SK-N-SH (cell line): ENCODE measurements at regions not wholly inside any gene's neighbourhood (a gene's known extent, or its start where the extent isn't known, plus 50 kb on each side); places are given as distances from the start of the nearest gene placed in this dataset.

ENCODE experiments used
- CTCF ChIA-PET: fragments of 300-600, 350-600 bp; formaldehyde crosslinking; extraction: SDS; loops from one replicate; lab custom pipeline; 2021; lab: Yijun Ruan, JAX
- POLR2A ChIA-PET: fragments of 350-600 bp; sonication (Branson Sonifier 250); formaldehyde crosslinking; extraction: SDS; loops from one replicate; lab custom pipeline; 2020; ENCODE audit warnings: antibody characterized with exemption, inconsistent platforms; lab: Yijun Ruan, JAX
- DNase-seq: peaks from one replicate; pipeline ENCODE4 v3.0.0; 2012
- H2AFZ ChIP-seq: fragments of 200-600 bp; sonication (generic); 2 replicates; pipeline ENCODE4 v1.8.1; 2016; ENCODE audit warnings: antibody characterized with exemption, mild to moderate bottlenecking, low read depth
- H3F3A ChIP-seq: fragments of 200-600 bp; sonication (generic); replicated peaks from 2 replicates; pipeline ENCODE3; 2016; ENCODE audit warnings: antibody characterized with exemption, mild to moderate bottlenecking; ENCODE audit not compliant: insufficient read depth
- H3K27ac ChIP-seq, 2 experiments: fragments of 200-500 bp in 1 of 2; fragments of 200-600 bp in 1 of 2; sonication (Bioruptor generic) in 1 of 2; sonication (generic), shearing (Covaris generic) in 1 of 2; 2 replicates each; pipeline versions ENCODE4 v1.5.1 to v1.6.1; 2014 to 2016; ENCODE audit warnings: low read depth in 2 of 2, inconsistent platforms in 1 of 2, low read length in 1 of 2, mild to moderate bottlenecking in 1 of 2, mixed read lengths in 1 of 2
- H3K27me3 ChIP-seq: fragments of 200-600 bp; sonication (generic), shearing (Covaris generic); 2 replicates; pipeline ENCODE4 v1.6.1; 2016; ENCODE audit warnings: mixed run types; ENCODE audit not compliant: insufficient read depth
- H3K36me3 ChIP-seq, 2 experiments: fragments of 200-500 bp in 1 of 2; fragments of 200-600 bp in 1 of 2; sonication (Bioruptor generic) in 1 of 2; sonication (generic) in 1 of 2; replicated peaks in 1 of 2; 2 replicates each; pipeline versions ENCODE3 to v1.5.1; 2014 to 2016; ENCODE audit warnings: low read length in 1 of 2, mild to moderate bottlenecking in 1 of 2; ENCODE audit not compliant: insufficient read depth in 2 of 2, control insufficient read depth in 1 of 2
- H3K4me1 ChIP-seq, 2 experiments: fragments of 200-500 bp in 1 of 2; fragments of 200-600 bp in 1 of 2; sonication (Bioruptor generic) in 1 of 2; sonication (generic), shearing (Covaris generic) in 1 of 2; 2 replicates each; pipeline versions ENCODE4 v1.5.1 to v1.6.1; 2014 to 2016; ENCODE audit warnings: low read depth in 1 of 2, low read length in 1 of 2, mixed run types in 1 of 2; ENCODE audit not compliant: insufficient read depth in 2 of 2, control insufficient read depth in 1 of 2
- H3K4me2 ChIP-seq: fragments of 200-600 bp; sonication (generic), shearing (Covaris generic); 2 replicates; pipeline ENCODE4 v1.6.1; 2017; ENCODE audit warnings: mixed run types
- H3K4me3 ChIP-seq, 2 experiments: fragments of 200-500 bp in 1 of 2; fragments of 200-600 bp in 1 of 2; sonication (Bioruptor generic) in 1 of 2; sonication (generic), shearing (Covaris generic) in 1 of 2; 2 replicates each; pipeline versions ENCODE4 v1.5.1 to v1.8.1; 2014 to 2016; ENCODE audit warnings: low read depth in 2 of 2, inconsistent platforms in 1 of 2, low read length in 1 of 2, mild to moderate bottlenecking in 1 of 2, mixed read lengths in 1 of 2, moderate library complexity in 1 of 2
- H3K79me2 ChIP-seq: fragments of 200-600 bp; sonication (generic); 2 replicates; pipeline ENCODE4 v1.8.1; 2017; ENCODE audit warnings: mild to moderate bottlenecking; ENCODE audit not compliant: insufficient read depth
- H3K9ac ChIP-seq: fragments of 200-600 bp; sonication (generic); 2 replicates; pipeline ENCODE4 v1.6.1; 2017; ENCODE audit warnings: mixed run types
- H3K9me2 ChIP-seq: fragments of 200-600 bp; sonication (generic); 2 replicates; pipeline ENCODE4 v1.6.1; 2017; ENCODE audit warnings: mixed run types
- H3K9me3 ChIP-seq: fragments of 200-600 bp; sonication (generic); 2 replicates; pipeline ENCODE4 v1.6.1; 2017; ENCODE audit warnings: mixed run types, mild to moderate bottlenecking, moderate library complexity
- H4K20me1 ChIP-seq: fragments of 200-600 bp; sonication (generic); 2 replicates; pipeline ENCODE4 v1.6.1; 2017; ENCODE audit warnings: mild to moderate bottlenecking, mixed run types; ENCODE audit not compliant: insufficient read depth
- CHD2 ChIP-seq: fragments of 150-350 bp; IDR thresholded peaks from 2 replicates; pipeline ENCODE4 v1.6.1; 2018; ENCODE audit warnings: low read length; ENCODE audit not compliant: partially characterized antibody
- ELF1 ChIP-seq: IDR thresholded peaks from 2 replicates; pipeline ENCODE4 v1.4.0; 2012
- EP300 ChIP-seq, 2 experiments: IDR thresholded peaks; 2 replicates each; pipeline versions ENCODE4 v1.4.0 to v1.6.1; 2012; ENCODE audit warnings: borderline replicate concordance in 1 of 2, low read depth in 1 of 2, low read length in 1 of 2
- FOSL2 ChIP-seq: IDR thresholded peaks from 2 replicates; pipeline ENCODE4 v1.4.0; 2012; ENCODE audit warnings: low read depth, mild to moderate bottlenecking, moderate library complexity, borderline replicate concordance
- FOXM1 ChIP-seq: IDR thresholded peaks from 2 replicates; pipeline ENCODE4 v1.4.0; 2012; ENCODE audit warnings: low read depth, mild to moderate bottlenecking
- GABPA ChIP-seq: IDR thresholded peaks from 2 replicates; pipeline ENCODE4 v1.4.0; 2012; ENCODE audit warnings: low read depth, mild to moderate bottlenecking
- GATA2 ChIP-seq: sonication (generic); formaldehyde crosslinking; IDR thresholded peaks from 2 replicates; pipeline ENCODE4 v1.5.0; 2020; ENCODE audit warnings: mild to moderate bottlenecking, missing genetic modification reagents
- JUND ChIP-seq: IDR thresholded peaks from 2 replicates; pipeline ENCODE4 v1.4.0; 2012
- NFIC ChIP-seq: IDR thresholded peaks from 2 replicates; pipeline ENCODE4 v1.4.0; 2012; ENCODE audit warnings: borderline replicate concordance
- NRF1 ChIP-seq: IDR thresholded peaks from 2 replicates; pipeline ENCODE4 v1.6.1; 2012; ENCODE audit warnings: low read depth, mild to moderate bottlenecking, low read length
- POLR2AphosphoS5 ChIP-seq: IDR thresholded peaks from 2 replicates; pipeline ENCODE4 v1.6.1; 2012; ENCODE audit warnings: low read depth, low read length
- RFX5 ChIP-seq: IDR thresholded peaks from 2 replicates; pipeline ENCODE4 v1.6.1; 2012; ENCODE audit warnings: mild to moderate bottlenecking, improper control_type of control experiment, low read length
- RXRA ChIP-seq: IDR thresholded peaks from 2 replicates; pipeline ENCODE4 v1.4.0; 2012; ENCODE audit warnings: low read depth, mild to moderate bottlenecking, borderline replicate concordance
- SMC3 ChIP-seq: IDR thresholded peaks from 2 replicates; pipeline ENCODE4 v1.6.1; 2012; ENCODE audit warnings: low read depth, low read length, improper control_type of control experiment
- TAF1 ChIP-seq: IDR thresholded peaks from 2 replicates; pipeline ENCODE4 v1.6.1; 2012; ENCODE audit warnings: low read depth, mild to moderate bottlenecking, low read length, moderate library complexity, borderline replicate concordance
- TEAD4 ChIP-seq: IDR thresholded peaks from 2 replicates; pipeline ENCODE4 v1.4.0; 2012; ENCODE audit warnings: mild to moderate bottlenecking, borderline replicate concordance; ENCODE audit not compliant: insufficient read depth
- USF2 ChIP-seq: fragments of 150-350 bp; IDR thresholded peaks from 2 replicates; pipeline ENCODE4 v1.6.1; 2017; ENCODE audit warnings: antibody characterized with exemption, low read length, low read depth, borderline replicate concordance
- WGBS: methylation state at CpG from one replicate; pipeline ENCODE4 v1.1.6; 2017; ENCODE audit warnings: low lambda C conversion rate; 5-methylcytosine and 5-hydroxymethylcytosine counted together
- TF ChIP-seq, protein P1 (sequence below): IDR thresholded peaks from 2 replicates; pipeline ENCODE4 v1.4.0; 2012; ENCODE audit warnings: low read depth, borderline replicate concordance
- TF ChIP-seq, protein P2 (sequence below): fragments of 150-350 bp; IDR thresholded peaks from 2 replicates; pipeline ENCODE4 v1.6.1; 2016; ENCODE audit warnings: mild to moderate bottlenecking, low read depth, low read length
- TF ChIP-seq, protein P3 (sequence below): IDR thresholded peaks from 2 replicates; pipeline ENCODE4 v1.4.0; 2012; ENCODE audit warnings: low read depth

- WGBS = 33% methylated on average over 9 of the region's 9 CpGs
- no peaks in the 10 kb centered on the region for H3K36me3 ChIP-seq
Observed at GRCh38 chr12:128019996-128020544, 246.9 kb upstream of the TMEM132C start.

DNA sequence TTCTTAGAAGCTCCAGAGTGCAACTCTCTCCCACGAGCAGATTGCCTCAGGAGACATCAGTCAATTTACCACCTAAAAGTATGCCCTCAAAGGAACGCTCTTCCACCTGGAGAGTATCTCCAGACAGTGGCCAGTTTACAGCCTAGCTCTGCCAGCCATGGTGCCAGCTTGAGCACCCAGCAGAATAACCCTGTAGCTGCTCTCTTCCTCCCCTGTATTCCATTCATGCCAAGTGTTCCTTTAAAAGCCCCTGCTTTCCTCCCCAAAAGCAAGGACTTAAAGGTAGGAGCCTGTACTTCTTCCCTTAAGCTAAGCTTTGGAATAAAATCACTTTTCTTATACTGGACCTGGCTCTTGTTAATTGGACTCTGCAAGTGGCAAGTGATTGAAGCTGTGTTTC is 245.4 kb upstream of the TMEM132C start:
- 8% methylated on average over 2 of the region's 2 CpGs for WGBS
- H3K4me1 ChIP-seq = no peaks in the 10 kb centered on the region
- H2AFZ ChIP-seq = no peak overlapping the region
- TF ChIP-seq RFX5 = no peak
- TF ChIP-seq RXRA = no peak
- TF ChIP-seq, protein P1, sequence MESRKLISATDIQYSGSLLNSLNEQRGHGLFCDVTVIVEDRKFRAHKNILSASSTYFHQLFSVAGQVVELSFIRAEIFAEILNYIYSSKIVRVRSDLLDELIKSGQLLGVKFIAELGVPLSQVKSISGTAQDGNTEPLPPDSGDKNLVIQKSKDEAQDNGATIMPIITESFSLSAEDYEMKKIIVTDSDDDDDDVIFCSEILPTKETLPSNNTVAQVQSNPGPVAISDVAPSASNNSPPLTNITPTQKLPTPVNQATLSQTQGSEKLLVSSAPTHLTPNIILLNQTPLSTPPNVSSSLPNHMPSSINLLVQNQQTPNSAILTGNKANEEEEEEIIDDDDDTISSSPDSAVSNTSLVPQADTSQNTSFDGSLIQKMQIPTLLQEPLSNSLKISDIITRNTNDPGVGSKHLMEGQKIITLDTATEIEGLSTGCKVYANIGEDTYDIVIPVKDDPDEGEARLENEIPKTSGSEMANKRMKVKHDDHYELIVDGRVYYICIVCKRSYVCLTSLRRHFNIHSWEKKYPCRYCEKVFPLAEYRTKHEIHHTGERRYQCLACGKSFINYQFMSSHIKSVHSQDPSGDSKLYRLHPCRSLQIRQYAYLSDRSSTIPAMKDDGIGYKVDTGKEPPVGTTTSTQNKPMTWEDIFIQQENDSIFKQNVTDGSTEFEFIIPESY = no peak
- TF ChIP-seq CHD2 = no peak
- no peak for TF ChIP-seq GATA2
- TF ChIP-seq TEAD4 = no peak
- TF ChIP-seq SMC3 = no peak
- TF ChIP-seq NFIC = no peak
- TF ChIP-seq ELF1 = no peak
- TF ChIP-seq NRF1 = no peak
- no peak for TF ChIP-seq POLR2AphosphoS5
- TF ChIP-seq, all 33 proteins: peak for 0
- CTCF ChIA-PET = interaction anchor here (0.8 kb wide), 1 partner anchor 29 kb away, joined by 3 read pairs; no protein-coding TSS in a partner anchor
- H3K4me3 ChIP-seq = no peak overlapping the region
- H3K27me3 ChIP-seq = no peaks in the 10 kb centered on the region
- POLR2A ChIA-PET = no interaction called here
- H4K20me1 ChIP-seq = no peaks in the 10 kb centered on the region
- no peak overlapping the region for H3K27ac ChIP-seq
- no peaks in the 10 kb centered on the region for H3F3A ChIP-seq
- H3K79me2 ChIP-seq = no peaks in the 10 kb centered on the region
- H3K4me2 ChIP-seq = no peak overlapping the region
- no peaks in the 10 kb centered on the region for H3K36me3 ChIP-seq
- H3K9me2 ChIP-seq = no peaks in the 10 kb centered on the region
- H3K9me3 ChIP-seq = no peaks in the 10 kb centered on the region
- no peak overlapping the region for H3K9ac ChIP-seq
- DNase-seq = no peak

More at GRCh38 chr12:128019996-128020544, 246.9 kb upstream of the TMEM132C start:
- H2AFZ ChIP-seq = no peak overlapping the region
- H3K9me2 ChIP-seq = no peaks in the 10 kb centered on the region
- H3K27ac ChIP-seq = no peak overlapping the region
- H3K4me1 ChIP-seq = no peaks in the 10 kb centered on the region
- H4K20me1 ChIP-seq = no peaks in the 10 kb centered on the region
- ChIA-PET CTCF (interaction anchor here (1.0 to 1.3 kb wide), 2 partner anchors 10 to 11 kb away, joined by 4 read pairs; no protein-coding TSS in a partner anchor), POLR2A (no interaction called here)
- H3K9me3 ChIP-seq = no peaks in the 10 kb centered on the region
- H3K9ac ChIP-seq = no peak overlapping the region
- H3K27me3 ChIP-seq = no peaks in the 10 kb centered on the region
- H3F3A ChIP-seq = no peaks in the 10 kb centered on the region
- H3K4me3 ChIP-seq = no peak overlapping the region
- no peak for DNase-seq
- H3K79me2 ChIP-seq = no peaks in the 10 kb centered on the region
- no peak overlapping the region for H3K4me2 ChIP-seq
- TF ChIP-seq TAF1 (no peak), FOXM1 (no peak), JUND (no peak), CHD2 (no peak), GATA2 (no peak), RXRA (no peak), FOSL2 (no peak), EP300 (IDR thresholded peaks at IDR 0.05; ENCODE audit: borderline replicate concordance in 1 of 2, low read depth in 1 of 2, low read length in 1 of 2) (no peak), GABPA (no peak), TEAD4 (no peak), POLR2AphosphoS5 (no peak), USF2 (no peak)
- TF ChIP-seq, protein P2, sequence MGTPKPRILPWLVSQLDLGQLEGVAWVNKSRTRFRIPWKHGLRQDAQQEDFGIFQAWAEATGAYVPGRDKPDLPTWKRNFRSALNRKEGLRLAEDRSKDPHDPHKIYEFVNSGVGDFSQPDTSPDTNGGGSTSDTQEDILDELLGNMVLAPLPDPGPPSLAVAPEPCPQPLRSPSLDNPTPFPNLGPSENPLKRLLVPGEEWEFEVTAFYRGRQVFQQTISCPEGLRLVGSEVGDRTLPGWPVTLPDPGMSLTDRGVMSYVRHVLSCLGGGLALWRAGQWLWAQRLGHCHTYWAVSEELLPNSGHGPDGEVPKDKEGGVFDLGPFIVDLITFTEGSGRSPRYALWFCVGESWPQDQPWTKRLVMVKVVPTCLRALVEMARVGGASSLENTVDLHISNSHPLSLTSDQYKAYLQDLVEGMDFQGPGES = no peak
- TF ChIP-seq, protein P3, sequence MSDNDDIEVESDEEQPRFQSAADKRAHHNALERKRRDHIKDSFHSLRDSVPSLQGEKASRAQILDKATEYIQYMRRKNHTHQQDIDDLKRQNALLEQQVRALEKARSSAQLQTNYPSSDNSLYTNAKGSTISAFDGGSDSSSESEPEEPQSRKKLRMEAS = no peak
- TF ChIP-seq, all 33 proteins: peak for 0
